ENCODE measurements at regions not wholly inside any gene's neighbourhood (a gene's known extent, or its start where the extent isn't known, plus 50 kb on each side); places are given as distances from the start of the nearest gene placed in this dataset.

GRCh38 chr20:16970776-16971175 is 222.6 kb downstream of the OTOR start:
- Mint-ChIP-seq H3K4me3 (no peak overlapping the region), H3K4me1 (peaks cover 36% of the 10 kb centered on the region), H3K27me3 (ENCODE audit: insufficient read depth, low read depth) (peaks cover 3% of the 10 kb centered on the region), H3K9me3 (no peaks in the 10 kb centered on the region), H3K36me3 (no peaks in the 10 kb centered on the region), H3K27ac (peak overlapping the region; percentile 21)
- DNase-seq (ENCODE audit: low spot score) = no peak
- TF ChIP-seq EZH2phosphoT487 (IDR thresholded peaks at IDR 0.05) (no peak), CTCF (IDR thresholded peaks at IDR 0.05) (no peak), EZH2 (IDR thresholded peaks at IDR 0.05) (no peak)
- Histone ChIP-seq H3K27ac (no peak overlapping the region), H3F3A (ENCODE audit: low read depth) (no peaks in the 10 kb centered on the region), H3K9ac (no peak overlapping the region), H3K9me3 (ENCODE audit: low read depth) (no peaks in the 10 kb centered on the region), H4K20me1 (ENCODE audit: low read depth) (no peaks in the 10 kb centered on the region), H3K4me1 (peaks cover 6% of the 10 kb centered on the region), H3K79me2 (ENCODE audit: low read depth) (no peaks in the 10 kb centered on the region), H3K4me2 (no peak overlapping the region), H2AFZ (replicated peaks) (peak overlapping the region; percentile 0), H3K27me3 (no peaks in the 10 kb centered on the region), H3K36me3 (no peaks in the 10 kb centered on the region), H3K4me3 (no peak overlapping the region)

- no peak overlapping the region for H3K4me3 Mint-ChIP-seq
- Histone ChIP-seq H3K9ac (no peak overlapping the region), H3K27me3 (no peaks in the 10 kb centered on the region), H3K79me2 (ENCODE audit: low read depth) (no peaks in the 10 kb centered on the region), H2AFZ (replicated peaks) (no peak overlapping the region), H3F3A (ENCODE audit: low read depth) (no peaks in the 10 kb centered on the region), H4K20me1 (ENCODE audit: low read depth) (no peaks in the 10 kb centered on the region), H3K9me3 (ENCODE audit: low read depth) (no peaks in the 10 kb centered on the region), H3K4me3 (no peak overlapping the region), H3K36me3 (no peaks in the 10 kb centered on the region), H3K27ac (no peak overlapping the region), H3K4me1 (peaks cover 6% of the 10 kb centered on the region), H3K4me2 (no peak overlapping the region)
- H3K27me3 Mint-ChIP-seq (ENCODE audit: insufficient read depth, low read depth) = no peaks in the 10 kb centered on the region
- TF ChIP-seq CTCF (IDR thresholded peaks at IDR 0.05) (no peak), EZH2 (IDR thresholded peaks at IDR 0.05) (no peak), EZH2phosphoT487 (IDR thresholded peaks at IDR 0.05) (no peak)
- peaks cover 20% of the 10 kb centered on the region for H3K4me1 Mint-ChIP-seq
- H3K27ac Mint-ChIP-seq = no peak overlapping the region
- no peaks in the 10 kb centered on the region for H3K36me3 Mint-ChIP-seq
- no peaks in the 10 kb centered on the region for H3K9me3 Mint-ChIP-seq
- DNase-seq (ENCODE audit: low spot score) = no peak
Observed at GRCh38 chr20:16974080-16974854, 226.1 kb downstream of the OTOR start.

GRCh38 chr20:16974855-16975162 is 226.7 kb downstream of the OTOR start:
- TF ChIP-seq EZH2phosphoT487 (IDR thresholded peaks at IDR 0.05) (no peak), CTCF (IDR thresholded peaks at IDR 0.05) (no peak), EZH2 (IDR thresholded peaks at IDR 0.05) (no peak)
- DNase-seq (ENCODE audit: low spot score) = no peak
- H3K9ac ChIP-seq = no peak overlapping the region
- H3K4me3 ChIP-seq = no peak overlapping the region
- no peaks in the 10 kb centered on the region for H3K27me3 ChIP-seq
- no peaks in the 10 kb centered on the region for H3F3A ChIP-seq (ENCODE audit: low read depth)
- no peaks in the 10 kb centered on the region for H3K9me3 ChIP-seq (ENCODE audit: low read depth)
- no peaks in the 10 kb centered on the region for H4K20me1 ChIP-seq (ENCODE audit: low read depth)
- no peaks in the 10 kb centered on the region for H3K36me3 ChIP-seq
- Mint-ChIP-seq H3K27ac (no peak overlapping the region), H3K4me3 (no peak overlapping the region), H3K4me1 (peaks cover 20% of the 10 kb centered on the region), H3K9me3 (no peaks in the 10 kb centered on the region), H3K36me3 (no peaks in the 10 kb centered on the region), H3K27me3 (ENCODE audit: insufficient read depth, low read depth) (no peaks in the 10 kb centered on the region)
- no peaks in the 10 kb centered on the region for H3K79me2 ChIP-seq (ENCODE audit: low read depth)
- H3K27ac ChIP-seq = no peak overlapping the region
- no peak overlapping the region for H2AFZ ChIP-seq (replicated peaks)
- H3K4me2 ChIP-seq = no peak overlapping the region
- peaks cover 6% of the 10 kb centered on the region for H3K4me1 ChIP-seq
